HG03196 (cell line): ENCODE measurements at regions not wholly inside any gene's neighbourhood (a gene's known extent, or its start where the extent isn't known, plus 50 kb on each side); places are given as distances from the start of the nearest gene placed in this dataset.
"Not testable (repeated sequence)": the region's sequence is repeated elsewhere in the genome, so short reads cannot be mapped to it uniquely, and the experiment has no call there.

Experiments
- ATAC-seq: cut with Tn5 transposase; IDR thresholded peaks from one replicate; pipeline ENCODE4 v1.9.1; 2021; ENCODE audit not compliant: unreplicated experiment

GRCh38 chr5:118554241-118554640, 434.1 kb downstream of the DTWD2 start:
- ATAC-seq: no peak

GRCh38 chr5:118553662-118554061, 434.7 kb downstream of the DTWD2 start:
- no peak for ATAC-seq

GRCh38 chr5:118552731-118553360, 435.5 kb downstream of the DTWD2 start:
- no peak for ATAC-seq

- no peak for ATAC-seq
These were observed 436.2 kb downstream of the DTWD2 start for GRCh38 chr5:118552146-118552545.

- ATAC-seq: no peak
These were observed 436.6 kb downstream of the DTWD2 start for GRCh38 chr5:118551716-118552115.

- ATAC-seq: no peak
These were observed 437.3 kb downstream of the DTWD2 start for GRCh38 chr5:118551031-118551430.

- no peak for ATAC-seq
These were observed 439.3 kb downstream of the DTWD2 start for GRCh38 chr5:118548761-118549720.

- ATAC-seq: no peak
These were observed 442.9 kb downstream of the DTWD2 start for GRCh38 chr5:118545470-118545869.

GRCh38 chr5:118544887-118545449, 443.4 kb downstream of the DTWD2 start:
- no peak for ATAC-seq

- no peak for ATAC-seq
These were observed 454.4 kb downstream of the DTWD2 start for GRCh38 chr5:118533923-118534322.

GRCh38 chr5:118533156-118533555, 455.2 kb downstream of the DTWD2 start:
- ATAC-seq: no peak

- ATAC-seq: no peak
These were observed 457.1 kb downstream of the DTWD2 start for GRCh38 chr5:118531276-118531675.

- ATAC-seq: no peak
These were observed 458.8 kb downstream of the DTWD2 start for GRCh38 chr5:118529361-118530144.

- no peak for ATAC-seq
These were observed 465.7 kb downstream of the DTWD2 start for GRCh38 chr5:118522626-118523025.

GRCh38 chr5:118520771-118521415, 467.5 kb downstream of the DTWD2 start:
- no peak for ATAC-seq

- no peak for ATAC-seq
These were observed 468.9 kb downstream of the DTWD2 start for GRCh38 chr5:118519466-118519865.

- no peak for ATAC-seq
These were observed 469.6 kb downstream of the DTWD2 start for GRCh38 chr5:118518720-118519119.

GRCh38 chr5:118511846-118512245, 476.5 kb downstream of the DTWD2 start:
- no peak for ATAC-seq

- ATAC-seq: peak; percentile 96
These were observed 482.0 kb downstream of the DTWD2 start for GRCh38 chr5:118506217-118506852.

- ATAC-seq: not testable (repeated sequence)
These were observed 486.1 kb downstream of the DTWD2 start for GRCh38 chr5:118502232-118502631.
